SK-N-MC (cell line): ENCODE measurements at regions not wholly inside any gene's neighbourhood (a gene's known extent, or its start where the extent isn't known, plus 50 kb on each side); places are given as distances from the start of the nearest gene placed in this dataset.

ENCODE experiments used
- DNase-seq: peaks from one replicate; pipeline ENCODE4 v3.0.0-alpha.2; 2011; ENCODE audit warnings: low read depth, low spot score
- H3K27ac ChIP-seq: fragments of 200-600 bp; sonication (generic); 2 replicates; pipeline ENCODE4 v1.5.1; 2016; ENCODE audit warnings: mixed run types
- H3K36me3 ChIP-seq: fragments of 200-600 bp; sonication (generic); 2 replicates; pipeline ENCODE4 v1.6.1; 2017; ENCODE audit warnings: antibody characterized with exemption, low read length, mixed read lengths; ENCODE audit not compliant: insufficient read depth
- H3K4me3 ChIP-seq: fragments of 200-600 bp; sonication (generic); 2 replicates; pipeline ENCODE4 v1.5.1; 2016
- H3K9ac ChIP-seq: fragments of 200-600 bp; sonication (generic); 2 replicates; pipeline ENCODE4 v1.8.0; 2017; ENCODE audit warnings: mixed run types, mixed read lengths; ENCODE audit not compliant: insufficient read length
- H3K9me3 ChIP-seq: fragments of 200-600 bp; sonication (generic); 2 replicates; pipeline ENCODE4 v1.6.1; 2017; ENCODE audit warnings: low read depth, mild to moderate bottlenecking, antibody characterized with exemption, low read length, moderate library complexity, mixed read lengths
- EZH2 ChIP-seq: fragments of 200-600 bp; sonication (generic); IDR thresholded peaks from one replicate; pipeline ENCODE4 v1.6.1; 2017; ENCODE audit warnings: antibody characterized with exemption
- FOXP2 ChIP-seq: optimal IDR thresholded peaks from 2 replicates; pipeline ENCODE3; 2011; ENCODE audit warnings: mild to moderate bottlenecking, moderate library complexity; ENCODE audit not compliant: insufficient read depth; ENCODE audit errors: extremely low read length, control extremely low read depth
- POLR2AphosphoS5 ChIP-seq: IDR thresholded peaks from 2 replicates; pipeline ENCODE4 v1.6.1; 2012; ENCODE audit warnings: mild to moderate bottlenecking, low read depth, low read length, borderline replicate concordance

- TF ChIP-seq FOXP2 (no peak), EZH2 (no peak), POLR2AphosphoS5 (no peak)
- Histone ChIP-seq H3K9ac (no peak overlapping the region), H3K4me3 (no peak overlapping the region), H3K27ac (no peak overlapping the region), H3K9me3 (no peaks in the 10 kb centered on the region), H3K36me3 (no peaks in the 10 kb centered on the region)
- DNase-seq = no peak
These were observed 140.1 kb downstream of the TOMM20 start for GRCh38 chr1:234988536-234988935.

GRCh38 chr1:234988155-234988517 is 140.5 kb downstream of the TOMM20 start:
- Histone ChIP-seq H3K9ac (no peak overlapping the region), H3K27ac (peak overlapping the region; percentile 76; the same call in 1 of the 2 replicates), H3K36me3 (no peaks in the 10 kb centered on the region), H3K9me3 (no peaks in the 10 kb centered on the region), H3K4me3 (no peak overlapping the region)
- DNase-seq = no peak
- no peak for TF ChIP-seq POLR2AphosphoS5

- H3K27ac ChIP-seq = peak overlapping the region; percentile 76
These were observed 141.1 kb downstream of the TOMM20 start for GRCh38 chr1:234987415-234988154.

GRCh38 chr1:234986750-234987414 is 141.8 kb downstream of the TOMM20 start:
- H3K27ac ChIP-seq = peak overlapping the region; percentile 76
- no peak for DNase-seq

More at GRCh38 chr1:234987415-234988154, 141.1 kb downstream of the TOMM20 start:
- H3K9ac ChIP-seq = peak overlapping the region; percentile 54
- 0 out of 2 replicates have a peak overlapping the region, but pooled peaks have one; percentile 21 for H3K4me3 ChIP-seq
- no peaks in the 10 kb centered on the region for H3K36me3 ChIP-seq
- TF ChIP-seq FOXP2 (no peak), EZH2 (no peak), POLR2AphosphoS5 (no peak)
- DNase-seq = no peak
- H3K9me3 ChIP-seq = no peaks in the 10 kb centered on the region

GRCh38 chr1:234985516-234986294 is 142.9 kb downstream of the TOMM20 start:
- no peak for DNase-seq
- Histone ChIP-seq H3K4me3 (no peak overlapping the region), H3K9me3 (no peaks in the 10 kb centered on the region), H3K9ac (no peak overlapping the region), H3K27ac (no peak overlapping the region), H3K36me3 (no peaks in the 10 kb centered on the region)
- TF ChIP-seq POLR2AphosphoS5 (no peak), EZH2 (no peak), FOXP2 (no peak)

More at GRCh38 chr1:234986750-234987414, 141.8 kb downstream of the TOMM20 start:
- Histone ChIP-seq H3K36me3 (no peaks in the 10 kb centered on the region), H3K9me3 (no peaks in the 10 kb centered on the region), H3K9ac (peak overlapping the region; percentile 54), H3K4me3 (0 out of 2 replicates have a peak overlapping the region, but pooled peaks have one; percentile 21)
- TF ChIP-seq EZH2 (no peak), FOXP2 (no peak), POLR2AphosphoS5 (no peak)

- TF ChIP-seq POLR2AphosphoS5 = no peak
- no peak for TF ChIP-seq FOXP2
- TF ChIP-seq EZH2 = no peak
- H3K9ac ChIP-seq = no peak overlapping the region
- H3K36me3 ChIP-seq = no peaks in the 10 kb centered on the region
- no peak overlapping the region for H3K4me3 ChIP-seq
- H3K9me3 ChIP-seq = no peaks in the 10 kb centered on the region
- no peak for DNase-seq
- H3K27ac ChIP-seq = peak overlapping the region; percentile 83; the same call in 1 of the 2 replicates
These were observed 143.6 kb downstream of the TOMM20 start for GRCh38 chr1:234985007-234985370.

- no peak for DNase-seq
- H3K4me3 ChIP-seq = no peak overlapping the region
- TF ChIP-seq POLR2AphosphoS5 (no peak), FOXP2 (no peak), EZH2 (no peak)
- peak overlapping the region; percentile 83 for H3K27ac ChIP-seq
- no peaks in the 10 kb centered on the region for H3K36me3 ChIP-seq
- H3K9ac ChIP-seq = peak overlapping the region; percentile 19
- no peaks in the 10 kb centered on the region for H3K9me3 ChIP-seq
These were observed 144.9 kb downstream of the TOMM20 start for GRCh38 chr1:234983564-234984238.
